ENCODE measurements at regions not wholly inside any gene's neighbourhood (a gene's known extent, or its start where the extent isn't known, plus 50 kb on each side); places are given as distances from the start of the nearest gene placed in this dataset.
A peak's percentile ranks its signal among the peaks of the same experiment; 100 is the strongest.

DNA sequence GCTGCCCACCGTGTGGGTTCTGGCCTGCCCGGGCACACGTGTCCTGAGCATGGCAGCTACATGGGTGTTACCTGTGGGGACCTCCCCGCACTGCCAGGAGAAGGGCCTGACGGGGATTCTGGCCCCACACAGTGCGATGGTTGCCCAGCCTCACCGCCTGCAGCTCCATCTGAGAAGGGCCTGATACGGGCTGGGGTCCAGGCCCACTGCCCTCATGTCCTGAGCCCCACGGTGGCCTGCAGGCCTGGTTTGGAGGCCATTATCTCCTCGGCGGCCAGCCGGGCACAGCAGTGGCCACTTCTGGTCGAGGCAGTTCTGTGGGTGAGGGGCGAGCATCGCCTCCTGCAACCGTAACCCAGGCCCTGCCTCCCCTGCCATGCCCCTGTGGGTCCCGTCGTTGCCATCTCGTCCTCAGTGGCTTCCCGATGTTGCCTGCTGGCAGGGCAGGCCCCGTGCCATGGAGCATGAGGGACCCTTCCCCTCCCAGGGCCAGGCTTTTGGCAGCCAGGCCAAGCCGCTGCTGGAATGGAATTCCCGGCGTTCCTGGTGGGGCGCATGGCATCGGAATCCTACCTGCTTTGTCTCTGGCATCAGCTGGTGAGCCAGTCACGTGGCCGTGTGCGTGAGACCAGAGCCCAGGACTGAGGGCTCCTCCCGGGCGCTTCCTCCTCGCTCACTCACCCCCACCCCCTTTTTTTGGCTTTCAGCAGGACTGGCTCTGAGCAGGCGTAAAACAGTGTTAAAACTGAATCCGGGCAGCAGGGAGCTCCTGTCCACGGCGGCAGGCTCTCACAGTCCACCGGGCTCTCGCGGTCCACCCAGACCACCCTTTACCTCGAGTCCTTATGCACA, 71.9 kb upstream of the PPARA start:
- DNase-seq (ENCODE audit: low spot score), result peak; percentile 68

GRCh38 chr22:46079093-46079860, 71.0 kb upstream of the PPARA start:
- DNase-seq (ENCODE audit: low spot score), result no peak

- peak; percentile 81 for DNase-seq (ENCODE audit: low spot score)
These were observed 70.2 kb upstream of the PPARA start for GRCh38 chr22:46079861-46080821.

- DNase-seq (ENCODE audit: low spot score), result no peak
These were observed 69.1 kb upstream of the PPARA start for GRCh38 chr22:46081036-46081830.

GRCh38 chr22:46081831-46082210, 68.5 kb upstream of the PPARA start:
- DNase-seq (ENCODE audit: low spot score), result no peak

DNA sequence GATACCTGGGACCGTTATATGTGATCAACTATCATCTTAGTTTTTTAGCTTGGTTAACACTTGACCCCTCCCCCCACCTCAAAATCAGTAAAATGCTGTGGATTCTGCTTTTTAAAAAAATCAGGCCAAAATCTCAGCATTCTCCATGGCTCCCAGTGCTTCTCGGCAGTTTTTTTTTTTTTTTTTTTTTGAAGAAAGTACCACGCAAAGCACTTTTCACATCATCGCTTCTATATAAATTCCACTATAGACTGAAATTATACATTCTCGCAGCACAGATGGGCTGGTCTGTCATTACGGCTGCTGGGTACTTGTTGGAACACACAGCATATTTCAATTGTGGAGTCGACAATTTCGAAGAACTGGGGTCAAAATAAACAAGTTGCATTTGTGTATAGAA, 67.7 kb upstream of the PPARA start:
- no peak for DNase-seq (ENCODE audit: low spot score)

GRCh38 chr22:46083383-46084350, 66.7 kb upstream of the PPARA start:
- no peak for DNase-seq (ENCODE audit: low spot score)

- DNase-seq (ENCODE audit: low spot score), result no peak
These were observed 66.0 kb upstream of the PPARA start for GRCh38 chr22:46084376-46084775.

DNA sequence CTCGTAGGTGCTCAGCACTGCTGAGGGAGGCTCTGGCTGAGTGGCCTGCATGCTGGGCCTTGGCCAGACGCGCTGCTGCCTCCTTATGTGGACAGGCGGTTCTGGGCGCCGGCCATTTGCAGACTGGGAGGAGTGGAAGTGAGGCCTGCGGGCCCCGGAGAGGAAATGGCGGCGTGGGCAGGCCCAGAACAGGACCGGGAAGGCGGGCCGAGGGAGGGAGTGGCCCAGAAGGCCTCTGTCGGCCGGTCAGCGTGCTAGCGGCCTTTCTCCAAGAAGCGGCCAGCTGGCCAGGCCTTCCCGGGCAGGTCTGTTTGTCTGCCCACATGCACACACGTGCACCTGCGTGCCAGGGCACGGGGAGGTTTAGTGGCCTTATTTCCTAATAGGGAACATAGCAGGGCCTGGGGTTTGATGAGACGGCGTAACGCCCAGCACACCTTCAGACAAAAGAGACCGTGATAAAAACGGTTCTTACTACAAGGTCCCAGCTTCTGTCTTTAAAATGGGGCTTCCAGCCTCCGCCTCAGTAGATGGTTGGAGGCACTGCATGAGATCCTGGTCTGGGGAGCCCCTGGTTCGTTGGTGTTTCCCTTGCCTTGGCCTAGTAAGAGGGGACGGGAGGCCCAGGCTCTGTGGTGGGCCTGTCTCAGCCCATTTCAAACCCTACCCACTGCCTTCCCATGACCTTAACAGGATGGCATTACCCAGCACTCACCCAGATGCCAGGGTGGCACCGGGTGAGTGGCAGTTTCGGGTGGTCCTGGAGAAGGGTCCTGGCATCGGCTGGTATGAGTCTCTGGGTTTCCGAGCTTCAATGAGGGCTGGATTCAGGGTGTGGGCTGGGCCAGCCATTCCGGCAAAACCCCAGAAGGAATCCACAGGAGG, 65.1 kb upstream of the PPARA start:
- DNase-seq (ENCODE audit: low spot score), result peak; percentile 76

- peak; percentile 82 for DNase-seq (ENCODE audit: low spot score)
These were observed 64.3 kb upstream of the PPARA start for GRCh38 chr22:46085828-46086576.

DNA sequence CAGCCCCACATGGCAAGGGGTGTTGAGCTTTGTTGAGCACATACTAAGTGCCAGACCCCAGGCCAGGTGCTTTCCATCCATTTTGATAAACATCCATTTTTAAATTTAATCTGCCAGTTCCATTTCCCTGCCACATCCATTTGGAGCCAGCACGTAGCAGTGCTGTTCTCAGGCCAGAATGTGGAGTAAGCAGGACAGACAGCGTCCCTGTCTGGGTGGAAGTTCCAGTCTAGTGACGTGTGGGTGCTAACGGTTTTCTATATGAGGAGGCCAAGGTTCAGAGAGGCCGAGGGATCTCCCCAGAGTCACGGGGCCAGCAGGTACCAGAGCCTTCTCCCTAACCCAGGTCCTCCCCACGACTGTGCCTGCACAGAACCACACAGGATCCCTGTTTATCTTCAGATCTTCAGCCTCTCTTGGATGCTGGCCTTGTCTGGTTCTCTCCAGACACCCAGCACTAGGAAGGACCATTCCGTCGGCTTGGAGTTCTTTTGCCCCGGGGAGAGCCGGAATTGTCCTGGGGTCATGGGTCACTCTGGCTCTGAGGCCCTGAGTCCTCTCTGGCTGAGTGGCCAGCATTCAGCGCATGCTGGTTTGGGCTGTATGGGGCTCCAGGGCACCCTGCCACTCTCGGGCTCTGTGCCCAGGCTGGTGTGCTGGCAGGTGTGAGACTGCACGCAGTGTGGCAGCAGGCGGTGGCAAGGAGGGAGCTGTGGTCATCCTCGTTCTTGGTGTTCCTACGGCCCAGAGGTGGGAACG, 63.6 kb upstream of the PPARA start:
- no peak for DNase-seq (ENCODE audit: low spot score)

DNA sequence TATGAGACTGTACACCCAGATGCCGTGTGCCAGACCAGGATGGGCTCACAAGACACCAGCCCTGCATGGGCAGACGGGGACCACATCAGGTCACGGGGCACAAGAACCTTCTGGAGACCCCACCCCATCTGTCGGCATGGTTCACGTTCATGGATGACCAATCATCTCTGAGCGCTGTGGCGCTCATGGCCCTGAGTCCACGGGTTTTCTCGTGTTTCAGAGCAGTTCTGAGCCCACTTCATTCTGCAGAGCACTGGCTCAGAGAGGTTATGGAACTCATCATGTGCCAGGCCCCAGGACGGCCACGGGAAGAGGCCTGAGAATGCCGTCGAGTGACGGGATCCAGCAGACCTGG, 63.0 kb upstream of the PPARA start:
- DNase-seq (ENCODE audit: low spot score), result no peak

- peak; percentile 90 for DNase-seq (ENCODE audit: low spot score)
These were observed 62.5 kb upstream of the PPARA start for GRCh38 chr22:46087816-46088277.

- peak; percentile 49 for DNase-seq (ENCODE audit: low spot score)
These were observed 61.6 kb upstream of the PPARA start for GRCh38 chr22:46088541-46089311.

GRCh38 chr22:46089426-46090035, 60.8 kb upstream of the PPARA start:
- no peak for DNase-seq (ENCODE audit: low spot score)

GRCh38 chr22:46090036-46090591, 60.2 kb upstream of the PPARA start:
- DNase-seq (ENCODE audit: low spot score), result no peak
